ENCODE measurements at regions not wholly inside any gene's neighbourhood (a gene's known extent, or its start where the extent isn't known, plus 50 kb on each side); places are given as distances from the start of the nearest gene placed in this dataset.
A peak's percentile ranks its signal among the peaks of the same experiment; 100 is the strongest.

GRCh38 chr12:127257366-127257935 lies 1009.5 kb upstream of the TMEM132C start:
- Histone ChIP-seq H3K79me2 (ENCODE audit: insufficient read depth) (no peaks in the 10 kb centered on the region), H3K27me3 (replicated peaks; ENCODE audit: insufficient read depth) (no peaks in the 10 kb centered on the region), H4K20me1 (ENCODE audit: insufficient read depth) (no peaks in the 10 kb centered on the region), H3K9ac (no peak overlapping the region), H3K9me3 (ENCODE audit: low read depth) (no peaks in the 10 kb centered on the region), H2AFZ (no peak overlapping the region), H3K4me2 (ENCODE audit: unreplicated experiment) (no peak overlapping the region), H3K4me1 (ENCODE audit: insufficient read depth) (peaks cover 35% of the 10 kb centered on the region), H3K9me2 (ENCODE audit: insufficient read depth) (no peaks in the 10 kb centered on the region), H3K27ac (peak overlapping the region; percentile 65), H3K36me3 (ENCODE audit: low read depth) (no peaks in the 10 kb centered on the region), H3K4me3 (no peak overlapping the region), H3F3A (ENCODE audit: insufficient read depth) (peaks cover 26% of the 10 kb centered on the region)
- no peak for TF ChIP-seq EZH2 (IDR thresholded peaks at IDR 0.05; ENCODE audit: insufficient read depth, poor library complexity, severe bottlenecking)
- TF ChIP-seq EZH2phosphoT487 (IDR thresholded peaks at IDR 0.05; ENCODE audit: insufficient read depth, low read depth) = no peak
- 61 to 63% methylated on average over 5 of the region's 5 CpGs for whole genome bisulfite sequencing, 2 experiments (ENCODE audit: low coverage in 1 of 2, low lambda C conversion rate in 2 of 2, missing lambda C conversion rate in 2 of 2)
- in situ Hi-C loops (cut with MboI) = no loop called here
- DNase-seq = peak; percentile 80

DNA sequence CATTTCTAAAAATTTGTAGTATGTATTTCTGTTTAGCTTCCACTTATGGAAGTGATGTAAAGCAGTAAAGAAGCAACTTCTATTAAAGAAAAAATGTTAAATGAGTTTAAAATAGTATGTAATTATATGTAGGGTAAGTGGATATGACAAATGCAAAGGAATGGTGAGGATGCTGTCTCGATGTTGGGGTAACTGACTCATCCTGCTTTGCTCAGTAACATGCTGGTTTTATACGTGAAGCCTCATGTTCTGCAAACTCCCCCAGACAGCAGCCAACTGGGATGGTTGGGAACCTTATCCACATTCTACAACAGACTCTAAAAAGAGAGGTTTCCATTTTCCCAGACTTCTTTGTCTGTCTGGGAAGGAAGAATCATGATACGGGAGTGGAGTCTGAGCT lies 1006.4 kb upstream of the TMEM132C start:
- peak; percentile 79 for DNase-seq
- Histone ChIP-seq H3K4me2 (ENCODE audit: unreplicated experiment) (no peak overlapping the region), H3K36me3 (ENCODE audit: low read depth) (no peaks in the 10 kb centered on the region), H3K27ac (peak overlapping the region; percentile 54), H3F3A (ENCODE audit: insufficient read depth) (peaks cover 26% of the 10 kb centered on the region), H4K20me1 (ENCODE audit: insufficient read depth) (no peaks in the 10 kb centered on the region), H3K9me2 (ENCODE audit: insufficient read depth) (no peaks in the 10 kb centered on the region), H3K4me3 (no peak overlapping the region), H3K79me2 (ENCODE audit: insufficient read depth) (no peaks in the 10 kb centered on the region), H3K4me1 (ENCODE audit: insufficient read depth) (peaks cover 35% of the 10 kb centered on the region), H3K27me3 (replicated peaks; ENCODE audit: insufficient read depth) (no peaks in the 10 kb centered on the region), H3K9ac (0 out of 2 replicates have a peak overlapping the region, but pooled peaks have one; percentile 9), H2AFZ (no peak overlapping the region), H3K9me3 (ENCODE audit: low read depth) (no peaks in the 10 kb centered on the region)
- in situ Hi-C loops (cut with MboI) = no loop called here
- WGBS, 2 experiments (ENCODE audit: low coverage in 1 of 2, low lambda C conversion rate in 2 of 2, missing lambda C conversion rate in 2 of 2) = 11 to 24% methylated on average over 3 of the region's 3 CpGs
- TF ChIP-seq EZH2phosphoT487 (IDR thresholded peaks at IDR 0.05; ENCODE audit: insufficient read depth, low read depth) = no peak
- no peak for TF ChIP-seq EZH2 (IDR thresholded peaks at IDR 0.05; ENCODE audit: insufficient read depth, poor library complexity, severe bottlenecking)

DNA sequence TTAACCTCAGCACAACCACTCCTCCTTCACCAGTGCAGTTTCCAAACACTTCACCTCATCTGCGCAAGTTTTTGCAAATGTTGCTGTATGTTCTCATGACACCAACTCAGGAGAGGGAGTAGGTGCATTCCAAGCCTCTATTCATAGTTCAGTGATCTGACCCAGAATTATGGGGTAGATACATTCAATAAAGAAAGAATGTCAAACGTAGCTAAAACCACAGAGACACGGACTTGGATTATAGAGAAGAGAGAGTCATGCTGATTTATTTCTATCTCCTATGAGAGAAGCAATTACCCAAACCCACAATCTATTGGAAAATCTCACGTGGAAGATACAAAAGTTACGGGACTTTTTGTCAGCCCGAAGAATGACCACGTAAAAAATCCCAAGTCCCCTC lies 1006.0 kb upstream of the TMEM132C start:
- H3F3A ChIP-seq (ENCODE audit: insufficient read depth) = peaks cover 26% of the 10 kb centered on the region
- H2AFZ ChIP-seq = no peak overlapping the region
- H4K20me1 ChIP-seq (ENCODE audit: insufficient read depth) = no peaks in the 10 kb centered on the region
- H3K9ac ChIP-seq = no peak overlapping the region
- H3K36me3 ChIP-seq (ENCODE audit: low read depth) = no peaks in the 10 kb centered on the region
- DNase-seq = peak; percentile 20
- in situ Hi-C loops (cut with MboI) = no loop called here
- peaks cover 35% of the 10 kb centered on the region for H3K4me1 ChIP-seq (ENCODE audit: insufficient read depth)
- H3K4me2 ChIP-seq (ENCODE audit: unreplicated experiment) = no peak overlapping the region
- WGBS, 2 experiments (ENCODE audit: low coverage in 1 of 2, low lambda C conversion rate in 2 of 2, missing lambda C conversion rate in 2 of 2) = 82 to 92% methylated on average over 7 of the region's 7 CpGs
- H3K9me3 ChIP-seq (ENCODE audit: low read depth) = no peaks in the 10 kb centered on the region
- H3K4me3 ChIP-seq = no peak overlapping the region
- no peaks in the 10 kb centered on the region for H3K27me3 ChIP-seq (replicated peaks; ENCODE audit: insufficient read depth)
- no peaks in the 10 kb centered on the region for H3K9me2 ChIP-seq (ENCODE audit: insufficient read depth)
- no peaks in the 10 kb centered on the region for H3K79me2 ChIP-seq (ENCODE audit: insufficient read depth)
- TF ChIP-seq EZH2 (IDR thresholded peaks at IDR 0.05; ENCODE audit: insufficient read depth, poor library complexity, severe bottlenecking) = no peak
- TF ChIP-seq EZH2phosphoT487 (IDR thresholded peaks at IDR 0.05; ENCODE audit: insufficient read depth, low read depth) = no peak
- peak overlapping the region; percentile 51 for H3K27ac ChIP-seq

DNA sequence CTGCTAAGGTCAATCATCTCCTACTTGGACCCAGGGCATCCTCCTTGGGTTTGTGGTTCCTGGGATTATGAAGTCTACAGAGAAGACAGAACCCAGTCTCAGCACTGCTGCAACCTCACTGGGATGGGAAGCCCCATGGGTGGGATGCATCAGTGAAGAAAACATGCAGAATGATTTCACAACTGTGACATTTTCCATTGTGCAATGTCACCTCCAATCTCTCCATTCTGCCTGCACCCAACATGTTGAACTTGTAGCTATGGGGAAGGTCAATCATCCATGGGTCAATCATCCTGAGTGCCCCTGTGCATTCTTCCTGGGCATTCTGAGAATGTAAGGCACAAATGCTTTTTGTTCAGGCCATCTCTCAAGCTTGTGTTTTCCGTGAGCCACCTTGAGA lies 1004.4 kb upstream of the TMEM132C start:
- WGBS, 2 experiments (ENCODE audit: low coverage in 1 of 2, low lambda C conversion rate in 2 of 2, missing lambda C conversion rate in 2 of 2) = 100% methylated on average over 1 of the region's 1 CpG
- H4K20me1 ChIP-seq (ENCODE audit: insufficient read depth) = no peaks in the 10 kb centered on the region
- in situ Hi-C loops (cut with MboI) = no loop called here
- no peak overlapping the region for H2AFZ ChIP-seq
- TF ChIP-seq EZH2phosphoT487 (IDR thresholded peaks at IDR 0.05; ENCODE audit: insufficient read depth, low read depth) (no peak), EZH2 (IDR thresholded peaks at IDR 0.05; ENCODE audit: insufficient read depth, poor library complexity, severe bottlenecking) (no peak)
- H3K4me1 ChIP-seq (ENCODE audit: insufficient read depth) = peaks cover 31% of the 10 kb centered on the region
- H3K27me3 ChIP-seq (replicated peaks; ENCODE audit: insufficient read depth) = no peaks in the 10 kb centered on the region
- H3K79me2 ChIP-seq (ENCODE audit: insufficient read depth) = no peaks in the 10 kb centered on the region
- no peak overlapping the region for H3K9ac ChIP-seq
- no peaks in the 10 kb centered on the region for H3K9me2 ChIP-seq (ENCODE audit: insufficient read depth)
- no peak overlapping the region for H3K4me2 ChIP-seq (ENCODE audit: unreplicated experiment)
- H3K27ac ChIP-seq = no peak overlapping the region
- H3K36me3 ChIP-seq (ENCODE audit: low read depth) = no peaks in the 10 kb centered on the region
- no peak for DNase-seq
- no peak overlapping the region for H3K4me3 ChIP-seq
- H3K9me3 ChIP-seq (ENCODE audit: low read depth) = no peaks in the 10 kb centered on the region
- peaks cover 22% of the 10 kb centered on the region for H3F3A ChIP-seq (ENCODE audit: insufficient read depth)

Data from GM23248 (cell line).